ENCODE measurements at regions not wholly inside any gene's neighbourhood (a gene's known extent, or its start where the extent isn't known, plus 50 kb on each side); places are given as distances from the start of the nearest gene placed in this dataset.

GRCh38 chr1:214934045-214934444 is 148.5 kb upstream of the KCNK2 start:
- TF ChIP-seq REST (IDR thresholded peaks at IDR 0.05; ENCODE audit: insufficient replicate concordance, low read depth): no peak
- TF ChIP-seq, protein P1, sequence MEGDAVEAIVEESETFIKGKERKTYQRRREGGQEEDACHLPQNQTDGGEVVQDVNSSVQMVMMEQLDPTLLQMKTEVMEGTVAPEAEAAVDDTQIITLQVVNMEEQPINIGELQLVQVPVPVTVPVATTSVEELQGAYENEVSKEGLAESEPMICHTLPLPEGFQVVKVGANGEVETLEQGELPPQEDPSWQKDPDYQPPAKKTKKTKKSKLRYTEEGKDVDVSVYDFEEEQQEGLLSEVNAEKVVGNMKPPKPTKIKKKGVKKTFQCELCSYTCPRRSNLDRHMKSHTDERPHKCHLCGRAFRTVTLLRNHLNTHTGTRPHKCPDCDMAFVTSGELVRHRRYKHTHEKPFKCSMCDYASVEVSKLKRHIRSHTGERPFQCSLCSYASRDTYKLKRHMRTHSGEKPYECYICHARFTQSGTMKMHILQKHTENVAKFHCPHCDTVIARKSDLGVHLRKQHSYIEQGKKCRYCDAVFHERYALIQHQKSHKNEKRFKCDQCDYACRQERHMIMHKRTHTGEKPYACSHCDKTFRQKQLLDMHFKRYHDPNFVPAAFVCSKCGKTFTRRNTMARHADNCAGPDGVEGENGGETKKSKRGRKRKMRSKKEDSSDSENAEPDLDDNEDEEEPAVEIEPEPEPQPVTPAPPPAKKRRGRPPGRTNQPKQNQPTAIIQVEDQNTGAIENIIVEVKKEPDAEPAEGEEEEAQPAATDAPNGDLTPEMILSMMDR (IDR thresholded peaks at IDR 0.05; ENCODE audit: insufficient read depth, low read length): no peak

Data from HL-60 (cell line).